A673 (cell line): ENCODE measurements at regions not wholly inside any gene's neighbourhood (a gene's known extent, or its start where the extent isn't known, plus 50 kb on each side); places are given as distances from the start of the nearest gene placed in this dataset.

Experiments used
- CTCF ChIP-seq: fragments of 300-800, 200-600 bp; sonication (generic); conservative IDR thresholded peaks from 2 replicates; pipeline ENCODE4 v1.5.1; 2017; ENCODE audit warnings: low read depth, mild to moderate bottlenecking, antibody characterized with exemption, low read length, moderate library complexity, mixed read lengths
- EZH2 ChIP-seq: fragments of 200-600 bp; sonication (generic); IDR thresholded peaks from 2 replicates; pipeline ENCODE4 v1.6.1; 2017; ENCODE audit warnings: borderline replicate concordance, low read depth, mild to moderate bottlenecking, mixed read lengths, antibody characterized with exemption, low read length; ENCODE audit not compliant: poor library complexity, severe bottlenecking

GRCh38 chr11:122219791-122220190 lies 103.8 kb upstream of the BLID start:
- TF ChIP-seq EZH2 (no peak), CTCF (no peak)
